H1 (cell line): ENCODE measurements at regions not wholly inside any gene's neighbourhood (a gene's known extent, or its start where the extent isn't known, plus 50 kb on each side); places are given as distances from the start of the nearest gene placed in this dataset.

Experiments used
- CHD7 ChIP-seq: fragments of 300-600 bp; sonication (generic); IDR thresholded peaks from 2 replicates; pipeline ENCODE4 v1.7.1; 2012; ENCODE audit warnings: low read length, moderate library complexity, mild to moderate bottlenecking, inconsistent platforms; ENCODE audit not compliant: insufficient replicate concordance

GRCh38 chr4:123955167-123955800, 558.7 kb downstream of the SPRY1 start (continued):
- TF ChIP-seq CHD7 = no peak
